Panc1 (cell line): ENCODE measurements at regions not wholly inside any gene's neighbourhood (a gene's known extent, or its start where the extent isn't known, plus 50 kb on each side); places are given as distances from the start of the nearest gene placed in this dataset.

Source experiments
- ATAC-seq: fragments of 200-7000 bp; cut with Tn5 transposase; 2 replicates; pipeline ENCODE4 v1.9.1; 2020; ENCODE audit warnings: mild to moderate bottlenecking, moderate library complexity
- BruUV-seq: library from RNA; stranded (reverse); fragments of 400-500 nt; replicated peaks from 2 replicates; lab custom pipeline; 2021; lab: Mats Ljungman, UMichigan
- CTCF ChIA-PET: fragments of 300-600 bp; sonication (Branson Sonifier 250); formaldehyde crosslinking; loops from one replicate; lab custom pipeline; 2022; ENCODE audit warnings: antibody characterized with exemption; lab: Charles Lee
- POLR2A ChIA-PET: fragments of 300-600 bp; sonication (Branson Sonifier 250); formaldehyde crosslinking; loops from one replicate; lab custom pipeline; 2022; ENCODE audit warnings: antibody characterized with exemption; lab: Charles Lee
- DNase-seq: peaks from one replicate; pipeline ENCODE4 v3.0.0-alpha.2; 2010; ENCODE audit warnings: low read depth, low spot score
- H3K27ac ChIP-seq: 2 replicates; pipeline ENCODE4 v1.5.1; 2011; ENCODE audit warnings: mild to moderate bottlenecking, low read length, inconsistent platforms
- H3K27me3 ChIP-seq: fragments of 200-500 bp; sonication (Bioruptor generic); 2 replicates; pipeline ENCODE4 v1.6.0; 2014; ENCODE audit warnings: low read length, inconsistent platforms; ENCODE audit not compliant: control insufficient read depth, insufficient read depth
- H3K36me3 ChIP-seq: fragments of 200-500 bp; sonication (Bioruptor generic); 2 replicates; pipeline ENCODE4 v1.5.1; 2014; ENCODE audit warnings: inconsistent platforms, mild to moderate bottlenecking, low read length, moderate library complexity; ENCODE audit not compliant: control insufficient read depth, insufficient read depth
- H3K4me1 ChIP-seq: 2 replicates; pipeline ENCODE4 v1.5.1; 2011; ENCODE audit warnings: inconsistent platforms, mild to moderate bottlenecking, low read length, moderate library complexity; ENCODE audit not compliant: control insufficient read depth, insufficient read depth
- H3K4me3 ChIP-seq, 2 experiments: 2 replicates each; pipeline ENCODE4 v1.5.1; 2011 to 2012; ENCODE audit warnings: low read depth in 2 of 2, low read length in 2 of 2, mild to moderate bottlenecking in 2 of 2, inconsistent platforms in 1 of 2, moderate library complexity in 1 of 2
- H3K9me3 ChIP-seq: fragments of 200-500 bp; sonication (Bioruptor generic); 2 replicates; pipeline ENCODE4 v1.5.1; 2014; ENCODE audit warnings: low read depth, mild to moderate bottlenecking, inconsistent platforms, low read length, moderate library complexity; ENCODE audit not compliant: control insufficient read depth, insufficient read depth
- CTCF ChIP-seq: fragments of 450-650 bp; IDR thresholded peaks from 2 replicates; pipeline ENCODE4 v1.5.1; 2017; ENCODE audit warnings: mild to moderate bottlenecking
- POLR2AphosphoS5 ChIP-seq: IDR thresholded peaks from 2 replicates; pipeline ENCODE4 v1.6.1; 2012; ENCODE audit warnings: mild to moderate bottlenecking, low read depth, low read length, moderate library complexity
- REST ChIP-seq, 2 experiments: IDR thresholded peaks; 2 replicates each; pipeline ENCODE4 v1.6.1; 2011 to 2012; ENCODE audit warnings: low read depth in 2 of 2, control low read depth in 1 of 2, low read length in 1 of 2, mild to moderate bottlenecking in 1 of 2, moderate library complexity in 1 of 2; ENCODE audit not compliant: insufficient read depth in 1 of 2
- SIN3A ChIP-seq: IDR thresholded peaks from 2 replicates; pipeline ENCODE4 v1.6.1; 2012; ENCODE audit warnings: low read depth, mild to moderate bottlenecking, low read length, moderate library complexity, borderline replicate concordance; ENCODE audit not compliant: insufficient read depth
- TCF7L2 ChIP-seq: IDR thresholded peaks from 2 replicates; pipeline ENCODE4 v1.6.1; 2011; ENCODE audit warnings: mild to moderate bottlenecking, low read depth, low read length, inconsistent platforms
- in situ Hi-C: cut with HindIII; loops from 2 replicates; pipeline ENCODE4 v1.10.0; 2016; ENCODE audit warnings: low sequenced_read_pairs, low pct_unique_long_range_greater_than_20kb
- intact Hi-C: fragments of 100-400 bp; cut with micrococcal nuclease; formaldehyde crosslinking; loops from one replicate; pipeline ENCODE4 v1.10.0; 2022; ENCODE audit not compliant: unreplicated experiment

- no peaks in the 10 kb centered on the region for H3K36me3 ChIP-seq
- in situ Hi-C loops = no loop called here
- intact Hi-C loops = no loop called here
- H3K27ac ChIP-seq = no peak overlapping the region
- H3K4me3 ChIP-seq = no peak overlapping the region
- CTCF ChIA-PET = no interaction called here
- POLR2A ChIA-PET = no interaction called here
- no peak for TF ChIP-seq TCF7L2
- no peak for TF ChIP-seq CTCF
- TF ChIP-seq POLR2AphosphoS5 = no peak
- TF ChIP-seq REST (IDR thresholded peaks at IDR 0.05; ENCODE audit: insufficient read depth in 1 of 2, low read depth in 2 of 2, low read length in 1 of 2) = no peak
- no peak for TF ChIP-seq SIN3A
- no peak for ATAC-seq
- no peaks in the 10 kb centered on the region for H3K4me1 ChIP-seq
- no peak for DNase-seq
- BruUV-seq = no TSS peak
- H3K27me3 ChIP-seq = 0 out of 2 replicates have a peak, but pooled peaks cover 3% of the 10 kb centered on the region
- H3K9me3 ChIP-seq = no peaks in the 10 kb centered on the region
Observed at GRCh38 chr1:57550092-57550491, 126.2 kb upstream of the DAB1 start.

- Histone ChIP-seq H3K4me1 (no peaks in the 10 kb centered on the region), H3K4me3 (no peak overlapping the region), H3K36me3 (no peaks in the 10 kb centered on the region), H3K27ac (no peak overlapping the region), H3K27me3 (0 out of 2 replicates have a peak, but pooled peaks cover 3% of the 10 kb centered on the region), H3K9me3 (no peaks in the 10 kb centered on the region)
- DNase-seq (no peak), ATAC-seq (no peak)
- no TSS peak for BruUV-seq
- in situ Hi-C loops (no loop called here), intact Hi-C loops (no loop called here)
- ChIA-PET POLR2A (no interaction called here), CTCF (no interaction called here)
- TF ChIP-seq POLR2AphosphoS5 (no peak), CTCF (no peak), SIN3A (no peak), REST (IDR thresholded peaks at IDR 0.05; ENCODE audit: insufficient read depth in 1 of 2, low read depth in 2 of 2, low read length in 1 of 2) (no peak)
Observed at GRCh38 chr1:57549300-57549699, 125.4 kb upstream of the DAB1 start.
